ENCODE measurements at regions not wholly inside any gene's neighbourhood (a gene's known extent, or its start where the extent isn't known, plus 50 kb on each side); places are given as distances from the start of the nearest gene placed in this dataset.
"Not testable (repeated sequence)": the region's sequence is repeated elsewhere in the genome, so short reads cannot be mapped to it uniquely, and the experiment has no call there.

GRCh38 chr3:59212128-59212779 is 162.4 kb upstream of the CFAP20DC start:
- Mint-ChIP-seq H3K27me3 (peaks cover 21 to 32% of the 10 kb centered on the region in 2 donors), H3K4me3 (no peak overlapping the region), H3K36me3 (ENCODE audit: insufficient read depth) (no peaks in the 10 kb centered on the region), H3K9me3 (no peaks in the 10 kb centered on the region), H3K4me1 (ENCODE audit: low read depth in 2 of 2) (no peaks in the 10 kb centered on the region), H3K27ac (no peak overlapping the region)
- ATAC-seq (replicated peaks), result peak; percentile 64
- peak; percentile 4 to 18 (median 14) for DNase-seq

GRCh38 chr3:59210260-59210659 is 160.4 kb upstream of the CFAP20DC start:
- no peaks in the 10 kb centered on the region for H3K36me3 Mint-ChIP-seq (ENCODE audit: insufficient read depth)
- no peaks in the 10 kb centered on the region for H3K4me1 Mint-ChIP-seq (ENCODE audit: low read depth in 2 of 2)
- H3K9me3 Mint-ChIP-seq, result no peaks in the 10 kb centered on the region
- H3K27ac Mint-ChIP-seq, result no peak overlapping the region
- peaks cover 32% of the 10 kb centered on the region in 2 donors for H3K27me3 Mint-ChIP-seq
- no peak for ATAC-seq (replicated peaks)
- no peak overlapping the region for H3K4me3 Mint-ChIP-seq
- DNase-seq, result no peak

- peaks cover 12 to 16% of the 10 kb centered on the region in 2 donors for H3K27me3 Mint-ChIP-seq
- no peak overlapping the region for H3K4me3 Mint-ChIP-seq
- H3K9me3 Mint-ChIP-seq, result no peaks in the 10 kb centered on the region
- no peaks in the 10 kb centered on the region for H3K4me1 Mint-ChIP-seq (ENCODE audit: low read depth in 2 of 2)
- DNase-seq, result no peak
- H3K27ac Mint-ChIP-seq, result no peak overlapping the region
- no peaks in the 10 kb centered on the region for H3K36me3 Mint-ChIP-seq (ENCODE audit: insufficient read depth)
- ATAC-seq (replicated peaks), result no peak
Measured at GRCh38 chr3:59192473-59192872, 142.6 kb upstream of the CFAP20DC start.

- ATAC-seq (replicated peaks) (no peak), DNase-seq (no peak)
- Mint-ChIP-seq H3K9me3 (no peaks in the 10 kb centered on the region), H3K4me1 (ENCODE audit: low read depth in 2 of 2) (no peaks in the 10 kb centered on the region), H3K36me3 (ENCODE audit: insufficient read depth) (no peaks in the 10 kb centered on the region), H3K27ac (no peak overlapping the region), H3K4me3 (no peak overlapping the region), H3K27me3 (peaks cover 12 to 16% of the 10 kb centered on the region in 2 donors)
Measured at GRCh38 chr3:59191651-59192050, 141.8 kb upstream of the CFAP20DC start.

- Mint-ChIP-seq H3K36me3 (ENCODE audit: insufficient read depth) (no peaks in the 10 kb centered on the region), H3K27ac (no peak overlapping the region), H3K27me3 (peaks cover 12 to 16% of the 10 kb centered on the region in 2 donors), H3K4me1 (ENCODE audit: low read depth in 2 of 2) (no peaks in the 10 kb centered on the region), H3K4me3 (no peak overlapping the region), H3K9me3 (no peaks in the 10 kb centered on the region)
- DNase-seq (no peak), ATAC-seq (replicated peaks) (no peak)
Measured at GRCh38 chr3:59189939-59190338, 140.1 kb upstream of the CFAP20DC start.

GRCh38 chr3:59189526-59189925 is 139.7 kb upstream of the CFAP20DC start:
- DNase-seq, result no peak
- H3K27me3 Mint-ChIP-seq, result peaks cover 12 to 16% of the 10 kb centered on the region in 2 donors
- H3K27ac Mint-ChIP-seq, result no peak overlapping the region
- no peaks in the 10 kb centered on the region for H3K4me1 Mint-ChIP-seq (ENCODE audit: low read depth in 2 of 2)
- H3K4me3 Mint-ChIP-seq, result no peak overlapping the region
- no peaks in the 10 kb centered on the region for H3K36me3 Mint-ChIP-seq (ENCODE audit: insufficient read depth)
- no peak for ATAC-seq (replicated peaks)
- H3K9me3 Mint-ChIP-seq, result no peaks in the 10 kb centered on the region

GRCh38 chr3:59186725-59187124 is 136.9 kb upstream of the CFAP20DC start:
- no peak overlapping the region for H3K27ac Mint-ChIP-seq
- H3K4me1 Mint-ChIP-seq (ENCODE audit: low read depth in 2 of 2), result no peaks in the 10 kb centered on the region
- ATAC-seq (replicated peaks) (no peak), DNase-seq (no peak)
- no peaks in the 10 kb centered on the region for H3K36me3 Mint-ChIP-seq (ENCODE audit: insufficient read depth)
- H3K4me3 Mint-ChIP-seq, result no peak overlapping the region
- peaks cover 12 to 16% of the 10 kb centered on the region in 2 donors for H3K27me3 Mint-ChIP-seq
- H3K9me3 Mint-ChIP-seq, result no peaks in the 10 kb centered on the region

- Mint-ChIP-seq H3K36me3 (ENCODE audit: insufficient read depth) (no peaks in the 10 kb centered on the region), H3K27me3 (peaks cover 12 to 16% of the 10 kb centered on the region in 2 donors), H3K4me3 (no peak overlapping the region), H3K9me3 (no peaks in the 10 kb centered on the region), H3K4me1 (ENCODE audit: low read depth in 2 of 2) (no peaks in the 10 kb centered on the region), H3K27ac (no peak overlapping the region)
- no peak for ATAC-seq (replicated peaks)
- no peak for DNase-seq
Measured at GRCh38 chr3:59185591-59186369, 136.0 kb upstream of the CFAP20DC start.

GRCh38 chr3:59180006-59180405 is 130.2 kb upstream of the CFAP20DC start:
- Mint-ChIP-seq H3K4me1 (ENCODE audit: low read depth in 2 of 2) (no peaks in the 10 kb centered on the region), H3K9me3 (no peaks in the 10 kb centered on the region), H3K27ac (no peak overlapping the region), H3K36me3 (ENCODE audit: insufficient read depth) (no peaks in the 10 kb centered on the region), H3K27me3 (peaks cover 7 to 32% of the 10 kb centered on the region in 2 donors), H3K4me3 (no peak overlapping the region)
- ATAC-seq (replicated peaks) (no peak), DNase-seq (no peak)

- H3K27ac Mint-ChIP-seq, result no peak overlapping the region
- ATAC-seq (replicated peaks) (no peak), DNase-seq (no peak)
- H3K27me3 Mint-ChIP-seq, result peaks cover 7 to 32% of the 10 kb centered on the region in 2 donors
- H3K4me1 Mint-ChIP-seq (ENCODE audit: low read depth in 2 of 2), result no peaks in the 10 kb centered on the region
- H3K36me3 Mint-ChIP-seq (ENCODE audit: insufficient read depth), result no peaks in the 10 kb centered on the region
- no peak overlapping the region for H3K4me3 Mint-ChIP-seq
- no peaks in the 10 kb centered on the region for H3K9me3 Mint-ChIP-seq
Measured at GRCh38 chr3:59178698-59179097, 128.9 kb upstream of the CFAP20DC start.

- ATAC-seq (replicated peaks), result no peak
- no peak for DNase-seq
- no peaks in the 10 kb centered on the region for H3K36me3 Mint-ChIP-seq (ENCODE audit: insufficient read depth)
- H3K4me1 Mint-ChIP-seq (ENCODE audit: low read depth in 2 of 2), result no peaks in the 10 kb centered on the region
- H3K9me3 Mint-ChIP-seq, result no peaks in the 10 kb centered on the region
- no peak overlapping the region for H3K27ac Mint-ChIP-seq
- no peak overlapping the region for H3K4me3 Mint-ChIP-seq
- no peaks in the 10 kb centered on the region for H3K27me3 Mint-ChIP-seq
Measured at GRCh38 chr3:59171491-59171890, 121.7 kb upstream of the CFAP20DC start.

- H3K9me3 Mint-ChIP-seq; H3K27ac Mint-ChIP-seq; H3K36me3 Mint-ChIP-seq (ENCODE audit: insufficient read depth); DNase-seq; H3K27me3 Mint-ChIP-seq; H3K4me3 Mint-ChIP-seq; ATAC-seq (replicated peaks); H3K4me1 Mint-ChIP-seq (ENCODE audit: low read depth in 2 of 2): not testable (repeated sequence)
Measured at GRCh38 chr3:59170166-59170565, 120.3 kb upstream of the CFAP20DC start.

- H3K4me3 Mint-ChIP-seq, result no peak overlapping the region
- DNase-seq (no peak), ATAC-seq (replicated peaks) (no peak)
- H3K9me3 Mint-ChIP-seq, result no peaks in the 10 kb centered on the region
- H3K27me3 Mint-ChIP-seq, result no peaks in the 10 kb centered on the region
- H3K36me3 Mint-ChIP-seq (ENCODE audit: insufficient read depth), result no peaks in the 10 kb centered on the region
- no peak overlapping the region for H3K27ac Mint-ChIP-seq
- no peaks in the 10 kb centered on the region for H3K4me1 Mint-ChIP-seq (ENCODE audit: low read depth in 2 of 2)
Measured at GRCh38 chr3:59167756-59168155, 117.9 kb upstream of the CFAP20DC start.

- Mint-ChIP-seq H3K4me3 (no peak overlapping the region), H3K4me1 (ENCODE audit: low read depth in 2 of 2) (no peaks in the 10 kb centered on the region), H3K27ac (no peak overlapping the region), H3K36me3 (ENCODE audit: insufficient read depth) (no peaks in the 10 kb centered on the region), H3K27me3 (peaks cover 8 to 9% of the 10 kb centered on the region in 2 donors), H3K9me3 (no peaks in the 10 kb centered on the region)
- DNase-seq (no peak), ATAC-seq (replicated peaks) (no peak)
Measured at GRCh38 chr3:59163953-59164352, 114.1 kb upstream of the CFAP20DC start.

Measured in effector memory CD8-positive, alpha-beta T cell (primary cell).